ENCODE measurements at regions not wholly inside any gene's neighbourhood (a gene's known extent, or its start where the extent isn't known, plus 50 kb on each side); places are given as distances from the start of the nearest gene placed in this dataset.

DNA sequence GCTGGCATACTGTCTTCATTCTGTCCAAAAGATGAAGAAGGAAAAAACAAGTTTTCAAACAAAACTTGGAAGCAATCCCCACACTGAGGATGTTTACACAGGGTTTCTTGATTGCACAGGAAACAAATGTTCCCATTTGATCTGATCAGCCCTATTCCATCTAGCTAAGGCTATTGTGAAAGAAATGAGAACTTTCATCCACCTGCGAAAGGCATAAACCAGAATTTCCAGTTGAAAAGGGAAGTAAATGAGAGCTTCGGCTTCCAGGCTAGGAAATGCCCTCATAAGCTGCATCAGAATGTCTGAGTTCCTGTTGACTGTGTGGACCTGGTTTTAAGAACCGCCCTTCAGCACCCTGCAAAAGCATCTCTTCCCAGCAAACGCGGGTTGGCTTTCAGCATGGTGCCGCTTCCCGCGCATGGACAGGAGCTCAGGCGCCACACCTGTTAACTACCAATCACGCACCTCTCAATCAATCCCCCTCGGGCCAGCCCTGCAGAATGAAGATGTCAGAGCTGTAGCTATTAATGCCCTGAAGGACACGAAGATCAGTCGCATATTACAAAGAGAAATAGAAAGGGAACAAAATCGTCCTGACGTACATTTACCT lies 850.4 kb downstream of the GALR1 start:
- no peak for DNase-seq (ENCODE audit: low read depth)
- H3K27me3 ChIP-seq (ENCODE audit: control insufficient read depth, insufficient read depth, low read length), result no peaks in the 10 kb centered on the region
- TF ChIP-seq, protein P1, sequence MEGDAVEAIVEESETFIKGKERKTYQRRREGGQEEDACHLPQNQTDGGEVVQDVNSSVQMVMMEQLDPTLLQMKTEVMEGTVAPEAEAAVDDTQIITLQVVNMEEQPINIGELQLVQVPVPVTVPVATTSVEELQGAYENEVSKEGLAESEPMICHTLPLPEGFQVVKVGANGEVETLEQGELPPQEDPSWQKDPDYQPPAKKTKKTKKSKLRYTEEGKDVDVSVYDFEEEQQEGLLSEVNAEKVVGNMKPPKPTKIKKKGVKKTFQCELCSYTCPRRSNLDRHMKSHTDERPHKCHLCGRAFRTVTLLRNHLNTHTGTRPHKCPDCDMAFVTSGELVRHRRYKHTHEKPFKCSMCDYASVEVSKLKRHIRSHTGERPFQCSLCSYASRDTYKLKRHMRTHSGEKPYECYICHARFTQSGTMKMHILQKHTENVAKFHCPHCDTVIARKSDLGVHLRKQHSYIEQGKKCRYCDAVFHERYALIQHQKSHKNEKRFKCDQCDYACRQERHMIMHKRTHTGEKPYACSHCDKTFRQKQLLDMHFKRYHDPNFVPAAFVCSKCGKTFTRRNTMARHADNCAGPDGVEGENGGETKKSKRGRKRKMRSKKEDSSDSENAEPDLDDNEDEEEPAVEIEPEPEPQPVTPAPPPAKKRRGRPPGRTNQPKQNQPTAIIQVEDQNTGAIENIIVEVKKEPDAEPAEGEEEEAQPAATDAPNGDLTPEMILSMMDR (IDR thresholded peaks at IDR 0.05; ENCODE audit: insufficient read depth, low read length, poor library complexity, severe bottlenecking), result no peak
- H3K36me3 ChIP-seq (ENCODE audit: control insufficient read depth, insufficient read depth, low read length), result no peaks in the 10 kb centered on the region
- H3K4me3 ChIP-seq (ENCODE audit: low read depth, low read length), result no peak overlapping the region

DNA sequence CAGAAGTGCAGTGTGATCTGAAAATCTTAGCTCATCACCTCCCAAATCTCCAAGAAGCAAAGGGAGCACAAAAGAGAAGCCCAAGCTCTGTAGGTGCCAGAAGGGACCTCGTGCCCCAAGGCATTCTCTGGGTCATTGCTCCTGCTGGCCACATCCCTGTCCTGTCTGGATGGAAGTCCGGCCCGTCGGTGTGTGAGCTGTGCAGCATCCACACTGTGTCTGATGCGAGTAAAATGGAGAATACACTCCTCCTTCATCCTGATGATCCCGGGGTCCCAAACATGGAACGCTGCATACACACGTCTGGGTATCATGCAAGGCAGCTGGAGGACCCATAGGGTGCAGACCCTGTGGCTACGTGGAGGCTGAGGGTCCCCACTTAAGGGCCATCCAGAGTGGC lies 851.4 kb downstream of the GALR1 start:
- Histone ChIP-seq H3K36me3 (ENCODE audit: control insufficient read depth, insufficient read depth, low read length) (no peaks in the 10 kb centered on the region), H3K4me3 (ENCODE audit: low read depth, low read length) (no peak overlapping the region), H3K27me3 (ENCODE audit: control insufficient read depth, insufficient read depth, low read length) (no peaks in the 10 kb centered on the region)
- TF ChIP-seq, protein P1 (IDR thresholded peaks at IDR 0.05; ENCODE audit: insufficient read depth, low read length, poor library complexity, severe bottlenecking), result no peak
- DNase-seq (ENCODE audit: low read depth), result no peak

DNA sequence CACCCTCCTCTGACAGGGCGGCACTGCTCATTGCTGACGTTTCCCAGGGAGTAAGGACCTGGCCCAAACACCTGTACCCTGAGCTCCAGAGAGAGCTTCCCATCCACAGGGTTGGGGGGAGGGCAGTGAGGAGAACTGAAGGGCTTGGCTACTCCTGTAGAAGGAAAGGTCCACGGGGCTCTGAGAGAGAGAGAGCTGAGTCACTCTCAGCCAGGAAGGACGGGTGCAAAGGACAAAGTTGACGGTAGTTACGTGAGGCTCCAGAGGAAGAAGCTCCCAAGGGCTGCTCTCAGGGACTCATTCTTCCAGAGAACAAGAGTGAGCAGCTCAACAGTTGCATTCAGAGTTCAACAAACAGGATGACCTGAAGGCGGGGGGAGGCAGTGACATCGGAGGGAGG lies 852.5 kb downstream of the GALR1 start:
- H3K4me3 ChIP-seq (ENCODE audit: low read depth, low read length), result no peak overlapping the region
- H3K36me3 ChIP-seq (ENCODE audit: control insufficient read depth, insufficient read depth, low read length), result no peaks in the 10 kb centered on the region
- H3K27me3 ChIP-seq (ENCODE audit: control insufficient read depth, insufficient read depth, low read length), result no peaks in the 10 kb centered on the region
- DNase-seq (ENCODE audit: low read depth), result no peak
- TF ChIP-seq, protein P1 (IDR thresholded peaks at IDR 0.05; ENCODE audit: insufficient read depth, low read length, poor library complexity, severe bottlenecking), result no peak

DNA sequence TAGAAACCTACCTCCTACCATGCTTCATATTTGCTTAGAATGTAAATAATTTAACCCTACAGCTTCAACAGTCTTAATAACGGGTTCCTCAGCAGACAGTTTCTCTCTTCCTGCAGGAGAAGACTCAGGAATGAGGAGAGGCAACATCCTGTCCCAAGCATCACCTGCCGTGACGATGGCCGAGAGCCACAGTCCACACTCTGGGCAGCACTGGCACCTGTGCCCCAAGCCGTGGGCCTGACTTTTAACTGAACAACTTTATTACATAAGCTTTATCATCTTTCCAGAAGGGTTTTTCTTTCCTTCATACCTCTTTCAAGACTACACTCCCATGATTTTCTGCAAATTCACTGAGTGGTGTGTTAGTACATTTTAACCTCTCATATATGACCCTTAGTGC lies 856.0 kb downstream of the GALR1 start:
- DNase-seq (ENCODE audit: low read depth), result no peak
- TF ChIP-seq, protein P1 (IDR thresholded peaks at IDR 0.05; ENCODE audit: insufficient read depth, low read length, poor library complexity, severe bottlenecking), result no peak
- Histone ChIP-seq H3K27me3 (ENCODE audit: control insufficient read depth, insufficient read depth, low read length) (no peaks in the 10 kb centered on the region), H3K36me3 (ENCODE audit: control insufficient read depth, insufficient read depth, low read length) (no peaks in the 10 kb centered on the region), H3K4me3 (ENCODE audit: low read depth, low read length) (no peak overlapping the region)

DNA sequence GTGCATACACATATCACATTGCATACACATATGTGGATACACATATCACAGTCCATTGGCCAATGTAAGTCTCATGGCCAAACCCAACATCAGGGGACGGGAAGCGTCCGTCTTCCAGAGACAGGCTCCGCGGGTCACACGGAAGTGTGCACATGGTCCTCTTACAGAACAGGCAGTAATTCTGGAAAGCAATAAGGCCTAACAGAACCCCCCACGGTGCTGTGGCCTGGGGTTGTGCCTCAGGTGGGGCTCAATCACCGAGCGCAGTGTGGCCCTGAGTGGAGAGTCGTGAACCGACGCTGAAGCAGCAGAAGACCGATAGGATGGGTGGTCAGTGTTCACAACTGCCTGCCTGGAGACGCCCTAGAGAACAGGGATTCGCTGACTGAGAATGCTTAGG lies 857.3 kb downstream of the GALR1 start:
- Histone ChIP-seq H3K4me3 (ENCODE audit: low read depth, low read length) (no peak overlapping the region), H3K36me3 (ENCODE audit: control insufficient read depth, insufficient read depth, low read length) (no peaks in the 10 kb centered on the region), H3K27me3 (ENCODE audit: control insufficient read depth, insufficient read depth, low read length) (no peaks in the 10 kb centered on the region)
- TF ChIP-seq, protein P1 (IDR thresholded peaks at IDR 0.05; ENCODE audit: insufficient read depth, low read length, poor library complexity, severe bottlenecking), result no peak
- DNase-seq (ENCODE audit: low read depth), result no peak

DNA sequence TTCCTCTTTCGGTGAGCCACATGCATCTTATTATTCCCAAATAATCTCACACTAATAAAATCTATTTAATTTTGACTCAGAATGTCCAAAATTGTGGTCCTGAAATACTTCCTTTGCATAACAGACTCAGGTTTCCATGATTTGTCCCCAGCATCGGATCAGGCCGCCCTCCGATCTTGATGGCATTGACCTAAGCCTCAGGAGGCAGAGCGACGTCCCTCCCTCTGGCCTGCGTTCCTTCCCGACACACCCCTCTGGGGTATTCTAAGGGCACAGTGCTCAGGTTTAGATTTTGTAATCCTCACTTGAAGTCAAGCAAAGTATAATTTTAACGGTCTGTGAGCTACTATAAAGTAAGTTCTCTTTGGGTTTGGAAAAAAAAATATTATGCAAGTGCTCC lies 857.7 kb downstream of the GALR1 start:
- no peaks in the 10 kb centered on the region for H3K36me3 ChIP-seq (ENCODE audit: control insufficient read depth, insufficient read depth, low read length)

More for the DNA sequence above, 857.7 kb downstream of the GALR1 start:
- TF ChIP-seq, protein P1 (IDR thresholded peaks at IDR 0.05; ENCODE audit: insufficient read depth, low read length, poor library complexity, severe bottlenecking), result no peak
- H3K4me3 ChIP-seq (ENCODE audit: low read depth, low read length), result no peak overlapping the region
- H3K27me3 ChIP-seq (ENCODE audit: control insufficient read depth, insufficient read depth, low read length), result no peaks in the 10 kb centered on the region
- DNase-seq (ENCODE audit: low read depth), result no peak
